Middle frontal gyrus (tissue), 1 donor: ENCODE measurements at regions not wholly inside any gene's neighbourhood (a gene's known extent, or its start where the extent isn't known, plus 50 kb on each side); places are given as distances from the start of the nearest gene placed in this dataset.

Experiments
- DNase-seq: peaks from one replicate; pipeline ENCODE4 v3.0.0-alpha.2; 2015; ENCODE audit warnings: low spot score; ENCODE audit errors: extremely low spot score

- DNase-seq: no peak
These were observed 529.9 kb downstream of the TCERG1L start for GRCh38 chr10:130781623-130782022.

- DNase-seq: no peak
These were observed 529.1 kb downstream of the TCERG1L start for GRCh38 chr10:130782467-130782866.

- DNase-seq: no peak
These were observed 527.2 kb downstream of the TCERG1L start for GRCh38 chr10:130784326-130784725.

- DNase-seq: no peak
These were observed 525.1 kb downstream of the TCERG1L start for GRCh38 chr10:130786365-130786966.

- DNase-seq: no peak
These were observed 524.3 kb downstream of the TCERG1L start for GRCh38 chr10:130787243-130787642.

GRCh38 chr10:130787821-130788220 is 523.7 kb downstream of the TCERG1L start:
- no peak for DNase-seq

- DNase-seq: no peak
These were observed 521.2 kb downstream of the TCERG1L start for GRCh38 chr10:130790339-130790738.

GRCh38 chr10:130792096-130792845 is 519.2 kb downstream of the TCERG1L start:
- DNase-seq: no peak

GRCh38 chr10:130795819-130796218 is 515.7 kb downstream of the TCERG1L start:
- no peak for DNase-seq

GRCh38 chr10:130799532-130799931 is 512.0 kb downstream of the TCERG1L start:
- DNase-seq: no peak

- DNase-seq: no peak
These were observed 511.2 kb downstream of the TCERG1L start for GRCh38 chr10:130800281-130800680.

- no peak for DNase-seq
These were observed 510.2 kb downstream of the TCERG1L start for GRCh38 chr10:130801276-130801675.

GRCh38 chr10:130801784-130802183 is 509.7 kb downstream of the TCERG1L start:
- DNase-seq: no peak

GRCh38 chr10:130802301-130802700 is 509.2 kb downstream of the TCERG1L start:
- no peak for DNase-seq

GRCh38 chr10:130804281-130804680 is 507.2 kb downstream of the TCERG1L start:
- DNase-seq: no peak

- DNase-seq: no peak
These were observed 506.5 kb downstream of the TCERG1L start for GRCh38 chr10:130804778-130805634.

GRCh38 chr10:130805635-130806030 is 505.9 kb downstream of the TCERG1L start:
- DNase-seq: no peak

- no peak for DNase-seq
These were observed 505.1 kb downstream of the TCERG1L start for GRCh38 chr10:130806426-130806825.

- no peak for DNase-seq
These were observed 504.4 kb downstream of the TCERG1L start for GRCh38 chr10:130807096-130807495.

GRCh38 chr10:130807721-130808120 is 503.8 kb downstream of the TCERG1L start:
- DNase-seq: no peak

- DNase-seq: no peak
These were observed 503.3 kb downstream of the TCERG1L start for GRCh38 chr10:130808243-130808642.

GRCh38 chr10:130808686-130809085 is 502.8 kb downstream of the TCERG1L start:
- no peak for DNase-seq
